T47D (cell line): ENCODE measurements at regions not wholly inside any gene's neighbourhood (a gene's known extent, or its start where the extent isn't known, plus 50 kb on each side); places are given as distances from the start of the nearest gene placed in this dataset.
"Not testable (repeated sequence)": the region's sequence is repeated elsewhere in the genome, so short reads cannot be mapped to it uniquely, and the experiment has no call there.

Experiments
- DNase-seq, 2 experiments: peaks; one replicate each; pipeline versions ENCODE4 v3.0.0 to v3.0.0-alpha.2; 2011 to 2012; ENCODE audit warnings: low read depth in 1 of 2, low spot score in 1 of 2
- JUND ChIP-seq: IDR thresholded peaks from 2 replicates; pipeline ENCODE4 v1.6.1; 2012; ENCODE audit warnings: low read depth
- in situ Hi-C: cut with HindIII; loops from 2 replicates; pipeline ENCODE4 v1.10.0; 2016; ENCODE audit warnings: low sequenced_read_pairs, low pct_unique_long_range_greater_than_20kb

DNA sequence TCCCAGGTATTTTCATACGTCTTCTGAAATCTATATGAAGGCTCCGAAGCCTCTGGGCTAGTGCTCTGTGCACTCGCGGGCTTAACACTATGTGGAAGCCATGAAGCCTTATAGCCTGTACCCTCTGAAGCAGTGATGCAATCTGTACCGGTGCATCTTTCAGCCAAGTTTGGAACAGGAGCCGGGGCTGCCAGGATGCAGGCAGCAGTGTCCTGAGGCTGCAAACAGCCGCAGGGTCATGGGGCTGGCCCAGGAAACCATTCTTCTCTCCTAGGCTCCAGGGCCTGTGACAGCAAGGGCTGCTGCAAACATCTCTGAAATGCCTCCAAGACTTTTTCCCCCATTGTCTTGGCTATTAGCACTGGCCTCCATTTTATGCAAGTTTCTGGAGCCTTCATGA, 279.6 kb downstream of the POTED start:
- in situ Hi-C loops, DNase-seq: not testable (repeated sequence)

DNA sequence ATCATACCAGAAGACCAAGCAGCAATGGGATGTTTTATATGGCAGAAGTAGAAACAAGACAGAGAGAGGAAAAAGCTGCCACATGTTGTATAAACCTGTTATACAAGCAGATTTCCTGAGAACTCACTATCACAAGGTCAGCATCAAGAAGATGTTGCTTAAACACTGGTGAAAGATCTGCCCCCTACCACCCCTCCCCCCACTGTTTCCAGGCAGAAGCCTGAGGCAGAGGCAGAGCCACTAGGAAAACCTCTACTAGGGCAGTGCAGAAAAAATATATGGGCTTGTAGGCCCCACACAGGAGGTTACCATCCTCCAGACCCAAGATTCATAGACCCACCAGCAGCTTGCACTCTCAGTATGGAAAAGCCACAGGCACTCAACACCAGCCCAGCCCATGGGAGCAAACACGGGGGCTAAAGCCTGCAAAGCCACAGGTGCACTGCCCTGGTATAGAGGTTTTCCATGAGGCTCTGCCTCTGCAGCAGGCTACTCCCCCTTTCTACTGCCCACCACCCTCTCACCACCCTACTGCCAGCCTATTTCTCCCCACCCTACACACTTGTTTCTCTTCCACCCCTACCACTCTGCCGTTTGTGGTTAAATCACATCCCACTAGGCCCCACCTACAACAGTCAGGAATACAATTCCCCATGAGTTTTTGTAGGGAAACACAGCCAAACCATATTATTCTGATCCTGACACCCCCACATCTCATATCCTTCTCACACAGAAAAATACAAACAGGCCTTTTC, 274.2 kb downstream of the POTED start:
- not testable (repeated sequence) for DNase-seq

DNA sequence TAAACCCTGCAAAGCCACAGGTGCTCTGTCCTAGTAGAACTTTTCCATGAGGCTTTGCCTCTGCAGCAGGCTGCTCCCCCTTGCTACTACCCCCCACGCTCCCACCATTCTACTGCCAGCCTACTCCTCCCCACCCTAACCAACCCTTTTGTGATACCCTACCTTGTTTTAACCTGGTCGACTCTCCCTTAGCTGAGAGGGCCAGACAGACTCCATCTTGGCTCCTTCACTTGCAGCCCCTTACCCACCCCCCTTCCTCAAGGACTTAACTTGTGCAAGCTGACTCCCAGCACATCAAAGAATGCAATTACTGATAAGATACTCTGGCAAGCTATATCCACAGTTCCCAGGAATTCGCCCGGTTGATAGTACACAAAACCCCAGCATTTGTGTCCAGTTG, 267.9 kb downstream of the POTED start:
- DNase-seq, in situ Hi-C loops: not testable (repeated sequence)

More for the DNA sequence above, 274.2 kb downstream of the POTED start:
- in situ Hi-C loops = not testable (repeated sequence)

DNA sequence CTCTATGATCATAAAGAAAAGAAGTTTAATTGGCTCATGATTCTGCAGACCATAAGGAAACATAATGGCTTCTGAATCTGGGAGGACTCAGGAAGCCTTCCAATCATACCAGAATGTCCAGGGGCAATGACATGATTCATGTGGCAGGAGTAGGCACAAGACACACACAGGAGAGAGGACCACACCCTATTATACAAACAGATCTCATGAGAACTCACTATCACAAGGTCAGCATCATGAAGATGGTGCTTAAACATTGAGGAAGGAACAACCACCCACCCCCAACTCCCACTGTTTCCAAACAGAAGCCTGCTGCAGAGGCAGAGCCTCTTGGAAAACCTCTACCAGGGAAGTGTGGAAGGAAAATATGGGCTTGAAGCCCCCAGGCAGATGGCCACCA, 267.4 kb downstream of the POTED start:
- DNase-seq = not testable (repeated sequence)

DNA sequence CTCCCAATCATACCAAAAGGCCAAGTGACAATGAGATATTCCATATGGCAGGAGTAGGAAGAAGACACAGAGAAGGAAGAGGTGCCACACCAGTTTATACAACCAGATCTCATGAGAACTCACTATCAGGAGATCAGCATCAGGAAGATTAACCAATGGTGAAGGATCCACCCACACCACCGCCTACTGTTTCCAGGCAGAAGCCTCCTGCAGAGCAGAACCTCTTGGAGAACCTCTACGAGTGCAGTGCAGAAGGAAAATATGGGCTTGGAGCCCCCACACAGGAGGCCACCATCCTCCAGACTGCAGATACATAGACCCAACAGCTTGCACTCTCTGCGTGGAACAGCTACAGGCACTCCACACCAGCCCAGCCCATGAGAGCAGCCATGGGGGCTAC, 264.4 kb downstream of the POTED start:
- DNase-seq, in situ Hi-C loops: not testable (repeated sequence)

More for the DNA sequence above, 267.4 kb downstream of the POTED start:
- in situ Hi-C loops = not testable (repeated sequence)

DNA sequence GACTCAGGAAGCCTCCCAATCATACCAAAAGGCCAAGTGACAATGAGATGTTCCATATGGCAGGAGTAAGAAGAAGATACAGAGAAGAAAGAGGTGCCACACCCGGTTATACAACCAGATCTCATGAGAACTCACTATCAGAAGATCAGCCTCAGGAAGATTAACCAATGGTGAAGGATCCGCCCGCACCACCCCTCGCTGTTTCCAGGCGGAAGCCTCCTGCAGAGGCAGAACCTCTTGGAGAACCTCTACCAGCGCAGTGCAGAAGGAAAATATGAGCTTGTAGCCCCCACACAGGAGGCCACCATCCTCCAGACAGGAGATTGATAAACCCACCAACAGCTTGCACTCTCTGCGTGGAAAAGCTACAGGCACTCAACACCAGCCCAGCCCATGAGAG, 245.1 kb downstream of the POTED start:
- TF ChIP-seq JUND = no peak
- no peak for DNase-seq
- in situ Hi-C loops = no loop called here

DNA sequence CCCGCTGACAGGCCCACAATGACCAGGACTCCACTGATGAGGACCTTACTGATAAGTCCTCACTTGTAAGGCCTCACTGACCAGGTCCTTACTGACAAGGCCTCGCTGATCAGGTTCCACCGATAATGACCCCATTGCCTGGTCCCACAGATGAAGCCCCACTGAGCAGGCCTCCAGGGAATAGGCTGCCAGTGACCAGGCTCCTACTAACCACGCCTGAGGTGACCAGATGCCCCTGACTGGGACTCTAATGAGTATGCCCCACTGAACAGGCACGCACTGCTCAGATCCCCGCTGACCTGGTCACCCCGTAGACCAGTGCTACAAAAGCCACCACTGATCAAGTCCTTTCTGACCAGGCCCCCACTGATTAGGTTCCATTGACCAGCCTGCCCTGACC, 241.2 kb downstream of the POTED start:
- in situ Hi-C loops, DNase-seq: not testable (repeated sequence)

DNA sequence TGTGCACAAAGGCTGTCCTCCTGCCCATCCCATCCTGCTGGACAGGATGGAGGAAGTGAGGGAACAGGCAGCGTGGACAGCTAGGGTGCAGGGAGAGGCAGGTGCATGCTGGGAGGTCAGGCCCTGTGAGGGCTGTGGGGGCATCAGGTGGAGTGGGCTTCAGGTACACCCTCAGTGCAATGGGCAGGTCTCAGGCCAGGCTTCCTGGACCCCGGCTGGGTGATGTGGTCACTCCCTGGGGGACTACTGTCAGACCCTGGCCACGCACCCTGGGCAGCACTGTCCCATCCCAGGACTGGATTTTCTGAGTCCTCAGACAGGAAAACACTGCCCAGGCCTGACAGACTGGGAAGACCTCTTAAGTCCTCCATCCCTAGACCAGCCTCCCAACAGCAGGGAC, 239.9 kb downstream of the POTED start:
- in situ Hi-C loops, DNase-seq: not testable (repeated sequence)

DNA sequence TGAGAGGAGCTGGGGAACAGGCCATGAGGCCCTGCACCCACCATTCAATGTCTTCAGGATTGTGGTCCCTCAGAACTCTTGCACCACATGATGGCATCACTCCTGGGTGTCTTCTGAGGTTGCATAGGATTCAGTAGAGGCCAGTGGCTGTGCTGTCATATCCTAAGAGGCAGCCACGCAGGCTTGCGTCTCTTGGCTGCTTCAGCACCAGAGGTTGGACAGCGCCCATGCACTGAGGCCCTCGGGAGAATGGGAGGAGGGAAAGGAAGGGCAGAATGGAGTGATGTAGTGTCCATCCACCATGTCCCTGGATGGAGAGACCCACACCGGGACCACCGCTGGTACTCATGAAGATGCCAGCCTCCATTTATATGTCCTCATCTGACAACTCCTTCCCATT, 237.1 kb downstream of the POTED start:
- in situ Hi-C loops = not testable (repeated sequence)
- peak in 1 of 2 experiments; percentile 69 for DNase-seq

DNA sequence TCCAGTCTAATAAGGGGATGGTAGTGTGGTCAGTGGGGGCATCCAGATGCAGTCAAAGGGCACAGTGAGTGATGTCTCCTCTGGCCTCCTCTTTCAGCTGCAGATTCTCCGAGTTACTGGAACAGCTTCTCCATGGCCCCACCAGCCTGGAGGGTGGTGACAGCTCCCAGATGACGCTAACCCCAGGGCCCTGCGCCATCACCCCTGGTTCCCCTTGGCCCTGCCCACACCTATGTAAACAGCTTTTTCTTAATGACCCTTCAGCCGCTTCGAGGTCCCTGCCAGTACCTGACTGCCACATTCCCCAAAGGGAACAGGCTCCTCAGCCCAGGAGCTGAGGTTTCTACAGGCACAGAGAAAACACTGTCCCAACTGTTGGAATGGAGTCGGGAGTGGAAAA, 235.0 kb downstream of the POTED start:
- DNase-seq, in situ Hi-C loops: not testable (repeated sequence)

DNA sequence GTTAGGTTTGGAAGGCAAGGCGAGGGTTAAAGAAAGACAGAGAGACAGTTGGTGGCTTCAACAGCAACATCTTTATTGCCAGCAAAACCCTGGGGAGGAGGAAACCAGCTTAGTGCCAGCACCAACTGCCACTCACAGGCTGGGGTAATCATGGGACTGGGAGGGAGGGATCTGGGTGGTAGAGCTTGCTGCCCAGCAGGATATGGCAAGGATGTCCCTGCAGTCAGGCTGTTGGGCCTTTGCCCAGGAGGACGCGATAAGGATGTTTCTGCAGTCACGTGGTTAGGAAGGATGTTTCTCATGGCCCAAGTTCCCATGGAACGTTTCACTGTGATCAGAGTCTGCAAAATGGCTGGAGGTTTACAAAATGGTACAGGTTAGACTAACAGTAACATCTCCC, 233.5 kb downstream of the POTED start:
- in situ Hi-C loops, DNase-seq: not testable (repeated sequence)

DNA sequence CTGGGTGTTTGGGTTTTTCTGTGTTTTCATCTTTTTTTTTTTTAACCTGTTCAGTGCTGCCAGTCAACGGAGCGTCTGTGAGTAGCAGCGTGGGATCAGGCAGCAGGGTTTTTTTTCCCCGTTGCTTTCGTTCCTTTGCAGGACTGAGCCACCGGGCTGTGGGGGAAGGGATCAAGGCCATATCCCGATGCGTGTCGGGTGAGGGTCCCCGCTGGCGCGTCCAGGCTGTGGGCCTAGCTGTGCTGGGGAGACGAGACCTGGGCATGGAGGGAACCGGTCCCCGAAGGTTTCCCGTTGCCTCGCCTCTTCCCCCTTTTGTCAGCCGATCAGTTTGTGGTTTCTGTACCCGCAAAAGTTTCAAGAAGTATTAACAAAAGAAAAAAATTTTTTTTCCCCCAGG, 218.1 kb downstream of the POTED start:
- DNase-seq, in situ Hi-C loops: not testable (repeated sequence)

DNA sequence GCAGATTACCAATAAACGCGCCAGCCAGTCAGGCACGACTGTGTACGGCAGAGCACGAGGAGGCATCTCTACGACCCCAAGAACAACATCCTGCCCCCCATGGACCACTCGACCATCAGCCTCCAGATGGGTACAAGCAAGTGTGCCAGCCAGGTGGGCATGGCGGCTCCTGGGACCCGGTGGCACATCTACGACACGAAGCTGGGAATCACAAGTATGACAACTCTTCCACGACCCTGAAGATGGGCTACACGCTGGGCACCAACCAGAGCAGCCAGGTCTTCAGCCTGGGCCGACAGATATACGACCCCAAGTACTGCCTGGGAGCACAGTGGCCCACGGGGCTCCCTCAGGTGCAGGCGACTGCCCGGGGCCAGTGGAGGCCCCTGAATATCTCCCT, 217.6 kb downstream of the POTED start:
- no peak for TF ChIP-seq JUND
- no peak for DNase-seq
- in situ Hi-C loops = no loop called here

DNA sequence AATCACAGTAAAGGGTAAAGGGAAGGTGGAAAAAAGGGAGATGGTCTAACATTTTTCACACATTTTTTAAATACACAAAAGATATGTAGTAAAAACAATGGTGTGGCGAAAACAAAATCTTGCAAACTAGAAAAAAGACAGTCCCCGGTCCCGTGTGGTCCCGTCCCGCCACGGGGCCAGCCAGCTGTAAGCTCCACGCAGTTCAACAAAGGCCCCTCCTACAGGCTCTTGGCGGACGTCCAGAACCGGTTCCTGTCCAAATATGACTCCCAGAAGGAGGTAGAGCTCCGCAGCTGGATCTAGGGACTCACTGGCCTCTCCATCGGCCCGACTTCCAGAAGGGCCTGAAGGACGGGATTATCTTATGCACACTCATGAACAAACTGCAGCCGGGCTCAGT, 216.9 kb downstream of the POTED start:
- DNase-seq, in situ Hi-C loops: not testable (repeated sequence)

DNA sequence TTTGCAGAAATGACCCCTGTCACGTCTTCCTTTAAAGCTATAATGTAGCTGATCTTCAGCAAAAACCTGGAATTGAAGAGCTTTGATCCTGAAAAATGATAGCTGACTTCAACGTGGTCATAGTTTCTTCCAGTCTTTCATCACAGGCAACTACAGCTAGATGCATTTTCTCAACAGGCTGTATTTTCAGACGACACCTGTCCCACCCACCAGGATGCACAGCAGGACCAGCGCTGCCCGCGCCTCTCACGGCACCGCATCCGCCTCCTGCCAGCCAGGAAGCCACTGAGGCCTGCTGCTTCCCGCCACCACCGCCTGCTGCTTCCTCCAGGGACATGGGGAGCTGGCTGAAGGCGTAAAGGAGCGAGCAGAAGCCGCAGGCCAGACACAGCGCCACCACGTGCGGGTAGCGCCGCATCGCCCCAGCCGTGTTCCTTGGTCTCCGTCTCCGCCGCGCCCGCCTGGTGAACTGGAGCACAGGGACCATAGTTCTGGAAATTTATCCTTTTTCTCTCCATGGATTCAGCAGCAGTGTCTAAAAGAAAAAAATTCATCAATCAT, 215.7 kb downstream of the POTED start:
- DNase-seq, in situ Hi-C loops: not testable (repeated sequence)

DNA sequence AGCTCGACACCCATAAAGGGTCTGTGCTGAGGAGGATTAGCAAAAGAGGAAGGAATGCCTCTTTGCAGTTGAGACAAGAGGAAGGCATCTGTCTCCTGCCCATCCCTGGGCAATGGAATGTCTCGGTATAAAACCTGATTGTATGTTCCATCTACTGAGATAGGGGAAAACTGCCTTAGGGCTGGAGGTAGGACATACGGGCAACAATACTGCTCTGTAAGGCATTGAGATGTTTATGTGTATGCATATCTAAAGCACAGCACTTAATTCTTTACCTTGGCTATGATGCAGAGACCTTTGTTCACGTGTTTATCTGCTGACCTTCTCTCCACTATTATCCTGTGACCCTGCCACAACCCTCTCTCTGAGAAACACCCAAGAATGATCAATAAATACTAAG, 210.7 kb downstream of the POTED start:
- DNase-seq, in situ Hi-C loops: not testable (repeated sequence)

DNA sequence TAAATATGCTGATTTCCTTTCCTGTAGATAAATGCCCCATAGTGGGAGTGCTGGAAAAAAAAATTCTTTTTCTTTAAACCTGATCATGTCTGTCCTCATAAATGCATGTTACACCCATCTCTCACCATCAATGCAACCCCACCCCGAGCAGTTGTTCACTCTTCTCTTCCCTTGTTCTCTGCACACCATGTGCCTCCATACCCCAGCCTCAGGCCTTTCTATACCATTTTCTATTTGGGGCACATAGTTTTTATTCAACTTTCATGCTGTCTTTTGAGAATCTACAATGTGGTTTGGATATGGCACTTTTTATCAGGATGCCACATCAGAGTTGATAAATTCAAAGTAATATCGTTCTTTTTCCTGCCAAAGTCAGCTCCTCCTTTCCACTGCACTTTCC, 202.6 kb downstream of the POTED start:
- in situ Hi-C loops, DNase-seq: not testable (repeated sequence)

DNA sequence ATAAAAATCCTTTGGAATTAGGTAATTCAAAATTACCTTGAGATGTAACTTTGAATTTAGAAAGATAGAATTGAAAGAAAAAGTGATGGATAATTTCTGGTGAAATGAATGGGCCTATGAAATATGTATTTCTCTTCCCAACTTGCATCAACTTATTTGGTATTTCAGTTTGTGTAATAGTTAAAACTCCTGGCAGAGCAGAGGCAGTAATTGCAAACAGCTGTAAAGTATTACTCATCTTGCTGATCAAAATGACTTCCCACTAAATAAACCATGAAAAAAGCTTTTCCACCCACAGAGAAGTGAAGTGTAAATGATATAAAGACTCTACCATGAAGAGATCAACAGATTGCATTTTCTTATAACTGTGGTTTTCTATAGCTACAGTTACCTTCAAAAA, 201.0 kb downstream of the POTED start:
- DNase-seq, in situ Hi-C loops: not testable (repeated sequence)

DNA sequence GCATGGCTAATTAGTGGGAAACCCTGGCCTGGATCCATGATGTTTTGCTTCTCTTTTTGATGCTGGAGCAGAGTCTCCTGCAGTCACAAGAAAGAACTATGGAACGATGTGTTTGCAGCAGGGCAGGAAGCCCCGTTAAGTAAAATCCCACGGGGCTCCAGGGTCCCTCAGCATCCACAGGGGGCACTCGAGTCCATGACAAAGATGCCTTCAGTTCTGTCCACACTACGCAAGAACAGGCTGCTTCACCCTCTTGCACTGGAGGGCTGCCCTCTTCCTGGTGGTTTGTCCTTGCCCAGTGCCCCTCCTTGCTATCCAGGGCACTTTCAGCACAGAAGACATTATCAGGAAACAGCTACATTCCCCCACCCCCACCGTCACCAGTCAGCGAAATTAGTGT, 196.9 kb downstream of the POTED start:
- in situ Hi-C loops, DNase-seq: not testable (repeated sequence)
